Glutamatergic neuron (in vitro differentiated cells): ENCODE measurements at regions not wholly inside any gene's neighbourhood (a gene's known extent, or its start where the extent isn't known, plus 50 kb on each side); places are given as distances from the start of the nearest gene placed in this dataset.

ENCODE experiments used
- DNase-seq: peaks from one replicate; pipeline ENCODE4 v3.0.0; 2022
- H3K27ac Mint-ChIP-seq: one replicate; pipeline ENCODE4 v1.8.0; 2020; ENCODE audit warnings: mild to moderate bottlenecking, mixed read lengths, inconsistent platforms; ENCODE audit not compliant: unreplicated experiment
- H3K27me3 Mint-ChIP-seq: one replicate; pipeline ENCODE4 v1.8.0; 2020; ENCODE audit warnings: mild to moderate bottlenecking, moderate library complexity, mixed read lengths, inconsistent platforms; ENCODE audit not compliant: unreplicated experiment
- H3K36me3 Mint-ChIP-seq: one replicate; pipeline ENCODE4 v1.8.0; 2020; ENCODE audit warnings: mild to moderate bottlenecking, mixed read lengths, inconsistent platforms; ENCODE audit not compliant: unreplicated experiment
- H3K4me1 Mint-ChIP-seq: one replicate; pipeline ENCODE4 v1.8.0; 2020; ENCODE audit warnings: mild to moderate bottlenecking, low read depth, mixed read lengths, inconsistent platforms; ENCODE audit not compliant: unreplicated experiment
- H3K4me3 Mint-ChIP-seq: one replicate; pipeline ENCODE4 v1.8.0; 2020; ENCODE audit warnings: mild to moderate bottlenecking, mixed read lengths, inconsistent platforms; ENCODE audit not compliant: unreplicated experiment
- H3K9me3 Mint-ChIP-seq: one replicate; pipeline ENCODE4 v1.8.0; 2020; ENCODE audit warnings: mild to moderate bottlenecking, moderate library complexity, mixed read lengths, inconsistent platforms; ENCODE audit not compliant: unreplicated experiment
- TF ChIP-seq, protein P1 (sequence below): fragments of 200-600 bp; sonication (generic); IDR thresholded peaks from one replicate; pipeline ENCODE4 v1.5.0; 2021; ENCODE audit not compliant: partially characterized antibody, unreplicated experiment

DNA sequence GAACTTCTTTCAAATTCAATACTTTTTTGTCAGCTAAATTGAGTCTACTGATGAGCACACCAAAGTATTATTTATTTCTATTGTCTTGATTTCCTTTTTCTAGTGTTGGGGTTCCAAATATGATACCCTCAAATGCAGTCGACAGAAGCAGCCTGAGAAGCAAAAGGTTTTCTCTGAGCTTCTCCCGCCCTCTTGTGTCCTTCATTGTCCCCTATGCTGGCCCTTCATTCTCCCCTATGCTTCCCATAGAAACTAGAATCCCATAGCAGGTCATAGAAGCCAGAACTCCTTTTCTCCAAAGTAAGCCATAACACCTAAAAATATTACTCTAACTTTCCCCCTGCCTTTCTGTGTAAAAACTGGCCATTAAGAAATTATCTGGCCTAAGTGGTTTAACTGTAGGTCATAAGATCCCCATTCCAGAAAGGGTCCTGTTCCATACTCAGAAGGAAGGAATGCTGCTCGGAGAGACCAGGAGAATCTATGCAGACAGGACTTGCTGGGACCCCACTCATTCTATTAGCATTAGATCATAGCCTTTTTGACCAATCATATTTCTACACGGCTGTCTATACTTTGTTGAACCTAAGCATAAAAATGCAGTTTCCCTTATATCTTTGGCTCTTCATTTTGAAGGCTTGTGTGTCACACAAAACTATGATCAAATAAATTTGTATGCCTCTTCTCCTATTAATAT lies 764.6 kb upstream of the PKDCC start:
- H3K27me3 Mint-ChIP-seq, result no peaks in the 10 kb centered on the region
- no peaks in the 10 kb centered on the region for H3K36me3 Mint-ChIP-seq
- peaks cover 2% of the 10 kb centered on the region for H3K9me3 Mint-ChIP-seq
- H3K4me1 Mint-ChIP-seq, result no peaks in the 10 kb centered on the region
- H3K4me3 Mint-ChIP-seq, result no peak overlapping the region
- TF ChIP-seq, protein P1, sequence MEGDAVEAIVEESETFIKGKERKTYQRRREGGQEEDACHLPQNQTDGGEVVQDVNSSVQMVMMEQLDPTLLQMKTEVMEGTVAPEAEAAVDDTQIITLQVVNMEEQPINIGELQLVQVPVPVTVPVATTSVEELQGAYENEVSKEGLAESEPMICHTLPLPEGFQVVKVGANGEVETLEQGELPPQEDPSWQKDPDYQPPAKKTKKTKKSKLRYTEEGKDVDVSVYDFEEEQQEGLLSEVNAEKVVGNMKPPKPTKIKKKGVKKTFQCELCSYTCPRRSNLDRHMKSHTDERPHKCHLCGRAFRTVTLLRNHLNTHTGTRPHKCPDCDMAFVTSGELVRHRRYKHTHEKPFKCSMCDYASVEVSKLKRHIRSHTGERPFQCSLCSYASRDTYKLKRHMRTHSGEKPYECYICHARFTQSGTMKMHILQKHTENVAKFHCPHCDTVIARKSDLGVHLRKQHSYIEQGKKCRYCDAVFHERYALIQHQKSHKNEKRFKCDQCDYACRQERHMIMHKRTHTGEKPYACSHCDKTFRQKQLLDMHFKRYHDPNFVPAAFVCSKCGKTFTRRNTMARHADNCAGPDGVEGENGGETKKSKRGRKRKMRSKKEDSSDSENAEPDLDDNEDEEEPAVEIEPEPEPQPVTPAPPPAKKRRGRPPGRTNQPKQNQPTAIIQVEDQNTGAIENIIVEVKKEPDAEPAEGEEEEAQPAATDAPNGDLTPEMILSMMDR, result no peak
- no peak overlapping the region for H3K27ac Mint-ChIP-seq
- no peak for DNase-seq

DNA sequence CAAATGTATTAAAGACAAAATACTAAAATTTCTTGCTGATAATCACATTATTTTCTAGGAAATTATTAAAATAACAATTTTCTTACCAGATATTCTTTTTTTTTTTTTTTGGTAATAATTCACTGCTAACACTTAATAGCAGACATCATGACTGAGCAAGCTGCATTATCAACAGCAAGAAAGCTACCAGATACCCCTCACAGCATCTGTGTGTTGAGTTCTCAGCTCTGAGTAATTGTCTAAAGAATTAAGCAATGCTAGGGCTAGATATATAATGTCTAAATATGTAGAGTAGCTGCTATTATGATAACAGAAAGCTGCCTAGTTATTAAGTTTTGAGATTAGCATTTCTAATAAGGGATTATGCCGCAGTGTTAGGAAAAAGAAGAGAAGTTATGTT lies 754.3 kb upstream of the PKDCC start:
- DNase-seq, result no peak
- TF ChIP-seq, protein P1, result no peak
- Mint-ChIP-seq H3K4me3 (no peak overlapping the region), H3K27ac (no peak overlapping the region), H3K4me1 (no peaks in the 10 kb centered on the region), H3K9me3 (no peaks in the 10 kb centered on the region), H3K27me3 (no peaks in the 10 kb centered on the region), H3K36me3 (no peaks in the 10 kb centered on the region)

DNA sequence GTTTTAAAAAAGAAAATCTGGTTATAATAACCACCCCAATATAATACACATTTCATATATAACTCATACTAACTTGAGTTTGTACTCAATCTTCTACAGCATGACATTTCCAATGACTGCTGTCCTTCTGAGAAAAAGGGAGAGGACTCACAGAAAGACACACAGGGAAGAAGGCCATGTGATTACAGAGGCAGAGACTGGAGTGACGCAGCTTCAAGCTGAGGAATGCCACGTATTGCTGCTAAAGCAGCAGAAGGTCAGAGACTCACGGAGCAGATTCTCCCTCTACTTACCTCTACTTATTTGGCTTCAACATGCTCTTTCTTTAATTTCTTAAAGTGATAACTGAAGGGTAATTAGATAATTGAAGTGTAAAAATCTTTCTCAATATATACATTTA lies 753.5 kb upstream of the PKDCC start:
- no peaks in the 10 kb centered on the region for H3K27me3 Mint-ChIP-seq
- H3K27ac Mint-ChIP-seq, result no peak overlapping the region
- H3K9me3 Mint-ChIP-seq, result no peaks in the 10 kb centered on the region
- H3K36me3 Mint-ChIP-seq, result no peaks in the 10 kb centered on the region
- no peak for DNase-seq
- no peaks in the 10 kb centered on the region for H3K4me1 Mint-ChIP-seq
- H3K4me3 Mint-ChIP-seq, result no peak overlapping the region
- TF ChIP-seq, protein P1, result no peak

DNA sequence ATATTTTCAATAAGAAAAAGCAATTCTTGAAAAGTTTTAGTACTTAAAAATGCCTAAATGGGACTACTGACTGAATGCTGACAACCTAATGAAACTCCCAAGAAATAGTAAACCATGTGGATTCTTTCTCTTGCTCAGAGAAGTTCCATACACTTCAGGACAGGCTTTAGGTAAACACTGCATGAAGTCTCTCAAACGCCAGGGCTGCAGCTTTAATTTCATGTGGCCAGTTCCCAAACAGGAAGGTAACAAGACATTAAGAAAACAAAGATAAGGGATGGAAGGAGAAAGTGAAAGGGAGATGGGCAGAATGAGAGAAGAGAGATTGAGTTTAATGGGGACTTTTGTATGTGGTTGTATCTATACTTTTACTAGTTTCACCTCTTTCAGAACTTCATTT lies 734.7 kb upstream of the PKDCC start:
- Mint-ChIP-seq H3K36me3 (no peaks in the 10 kb centered on the region), H3K9me3 (peaks cover 4% of the 10 kb centered on the region), H3K27me3 (no peaks in the 10 kb centered on the region), H3K4me1 (no peaks in the 10 kb centered on the region), H3K27ac (no peak overlapping the region), H3K4me3 (no peak overlapping the region)
- TF ChIP-seq, protein P1, result no peak
- DNase-seq, result no peak

DNA sequence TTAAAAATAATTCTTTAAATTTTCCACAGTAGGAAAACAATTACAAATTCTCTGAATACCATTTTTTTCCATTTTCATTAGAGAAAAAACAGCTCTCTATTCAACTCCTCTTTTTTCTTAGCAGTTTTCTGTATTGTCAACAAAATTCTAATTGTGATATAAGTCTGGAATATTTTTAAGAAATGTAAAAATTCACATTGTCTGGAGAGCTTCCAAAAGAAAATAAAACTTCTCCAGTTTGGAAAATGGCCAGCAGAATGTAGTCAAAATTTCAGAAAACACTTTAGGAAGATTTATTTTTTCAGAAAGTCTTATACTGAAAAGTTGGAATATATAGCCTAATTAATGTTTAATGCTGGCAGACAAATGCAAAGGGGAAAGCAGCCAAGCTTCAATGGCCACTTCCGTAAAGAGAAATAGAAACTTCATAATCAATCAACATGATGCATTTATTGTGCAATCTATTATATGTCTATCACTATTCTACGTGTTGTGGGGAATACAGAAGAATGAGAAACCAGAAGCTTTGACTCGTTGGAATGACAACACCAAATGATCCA lies 733.2 kb upstream of the PKDCC start:
- DNase-seq, result no peak
- peaks cover 4% of the 10 kb centered on the region for H3K9me3 Mint-ChIP-seq
- TF ChIP-seq, protein P1, result no peak
- no peaks in the 10 kb centered on the region for H3K36me3 Mint-ChIP-seq
- H3K27me3 Mint-ChIP-seq, result no peaks in the 10 kb centered on the region
- no peak overlapping the region for H3K27ac Mint-ChIP-seq
- no peak overlapping the region for H3K4me3 Mint-ChIP-seq
- no peaks in the 10 kb centered on the region for H3K4me1 Mint-ChIP-seq
